T-cell (primary cell): ENCODE measurements at regions not wholly inside any gene's neighbourhood (a gene's known extent, or its start where the extent isn't known, plus 50 kb on each side); places are given as distances from the start of the nearest gene placed in this dataset.

Experiments
- ATAC-seq, 4 experiments: fragments of 200-7000 bp in 3 of 4; fragments of 150-1000 bp in 1 of 4; cut with Tn5 transposase; replicated peaks in 1 of 4; 1 replicate in 3 of 4; 2 replicates in 1 of 4; pipeline ENCODE4 v1.10.0; 2021; ENCODE audit warnings: moderate library complexity in 3 of 4, mild to moderate bottlenecking in 2 of 4, moderate number of reproducible peaks in 1 of 4
- CTCF ChIA-PET, 2 donors: fragments of 300-600 bp; sonication (Branson Sonifier 250); formaldehyde crosslinking; loops; one replicate each; lab custom pipeline; 2022; ENCODE audit warnings: antibody characterized with exemption in 2 of 2; lab: Charles Lee
- POLR2A ChIA-PET, 2 donors: fragments of 300-600 bp; sonication (Branson Sonifier 250); formaldehyde crosslinking; loops; one replicate each; lab custom pipeline; 2022; ENCODE audit warnings: antibody characterized with exemption in 2 of 2; lab: Charles Lee
- DNase-seq, 35 experiments: peaks; one replicate each; pipeline versions ENCODE4 v3.0.0 to v3.0.0-alpha.2; 2013 to 2023
- H3K27ac ChIP-seq: one replicate; pipeline ENCODE4 v1.5.1; 2013; ENCODE audit warnings: low read length
- H3K27me3 ChIP-seq, 2 experiments: replicated peaks in 1 of 2; 1 replicate in 1 of 2; 2 replicates in 1 of 2; pipeline versions ENCODE4 v1.6.1 to v1.7.0; 2013; ENCODE audit warnings: low read length in 1 of 2, mixed read lengths in 1 of 2; ENCODE audit not compliant: control insufficient read depth in 2 of 2, insufficient read depth in 2 of 2; ENCODE audit errors: extremely low read depth in 1 of 2
- H3K36me3 ChIP-seq, 2 donors: 1 replicate in 1 of 2; 2 replicates in 1 of 2; pipeline versions ENCODE4 v1.6.1 to v1.7.0; 2013; ENCODE audit warnings: low read length in 1 of 2; ENCODE audit not compliant: control insufficient read depth in 2 of 2, insufficient read depth in 1 of 2; ENCODE audit errors: extremely low read depth in 1 of 2
- H3K4me1 ChIP-seq, 2 experiments: 1 replicate in 1 of 2; 2 replicates in 1 of 2; pipeline versions ENCODE4 v1.6.1 to v1.7.0; 2013; ENCODE audit warnings: low read length in 2 of 2, mixed read lengths in 1 of 2; ENCODE audit not compliant: insufficient read depth in 2 of 2, control insufficient read depth in 1 of 2; ENCODE audit errors: extremely low read depth in 1 of 2
- H3K4me3 ChIP-seq, 2 donors: 1 replicate in 1 of 2; 2 replicates in 1 of 2; pipeline versions ENCODE4 v1.5.1 to v1.7.0; 2013; ENCODE audit warnings: mild to moderate bottlenecking in 2 of 2, low read length in 1 of 2, moderate library complexity in 1 of 2; ENCODE audit not compliant: control insufficient read depth in 1 of 2; ENCODE audit errors: extremely low read depth in 1 of 2
- H3K9me3 ChIP-seq: 2 replicates; pipeline ENCODE4 v1.7.0; 2013
- H3K27ac Mint-ChIP-seq, 2 donors: one replicate each; pipeline ENCODE4 v1.8.0; 2020 to 2021; ENCODE audit warnings: mild to moderate bottlenecking in 2 of 2, mixed read lengths in 2 of 2
- H3K27me3 Mint-ChIP-seq, 2 donors: one replicate each; pipeline ENCODE4 v1.8.0; 2021 to 2022; ENCODE audit warnings: mixed read lengths in 2 of 2
- H3K36me3 Mint-ChIP-seq: one replicate; pipeline ENCODE4 v1.8.0; 2021; ENCODE audit warnings: mixed read lengths
- H3K4me1 Mint-ChIP-seq, 3 donors: one replicate each; pipeline ENCODE4 v1.8.0; 2020 to 2022; ENCODE audit warnings: mixed read lengths in 3 of 3, mild to moderate bottlenecking in 1 of 3
- H3K4me3 Mint-ChIP-seq, 3 donors: one replicate each; pipeline ENCODE4 v1.8.0; 2020 to 2022; ENCODE audit warnings: mild to moderate bottlenecking in 3 of 3, mixed read lengths in 3 of 3, moderate library complexity in 3 of 3
- H3K9me3 Mint-ChIP-seq, 3 donors: one replicate each; pipeline ENCODE4 v1.8.0; 2020 to 2022; ENCODE audit warnings: mixed read lengths in 3 of 3
- WGBS: methylation state at CpG from one replicate; pipeline ENCODE4 v1.1.5; 2013; ENCODE audit warnings: missing lambda C conversion rate; ENCODE audit not compliant: insufficient coverage; 5-methylcytosine and 5-hydroxymethylcytosine counted together

GRCh38 chr16:86368261-86368660, 142.1 kb upstream of the FOXF1 start:
- CTCF ChIA-PET = no interaction called here
- Mint-ChIP-seq H3K36me3 (no peaks in the 10 kb centered on the region), H3K27me3 (peaks cover 19 to 23% of the 10 kb centered on the region in 2 donors), H3K4me1 (no peaks in the 10 kb centered on the region), H3K27ac (no peak overlapping the region), H3K4me3 (no peak overlapping the region), H3K9me3 (no peaks in the 10 kb centered on the region)
- Histone ChIP-seq H3K36me3 (no peaks in the 10 kb centered on the region), H3K27me3 (peaks cover 0 to 38% of the 10 kb centered on the region in 2 experiments), H3K27ac (no peak overlapping the region), H3K4me3 (no peak overlapping the region), H3K4me1 (no peaks in the 10 kb centered on the region), H3K9me3 (no peaks in the 10 kb centered on the region)
- ATAC-seq = no peak
- 72% methylated on average over 12 of the region's 12 CpGs for WGBS
- POLR2A ChIA-PET = no interaction called here
- no peak for DNase-seq

GRCh38 chr16:86370062-86370461, 140.3 kb upstream of the FOXF1 start:
- H3K9me3 ChIP-seq = no peaks in the 10 kb centered on the region
- H3K4me3 ChIP-seq = no peak overlapping the region
- CTCF ChIA-PET = no interaction called here
- no peaks in the 10 kb centered on the region for H3K4me1 ChIP-seq
- Mint-ChIP-seq H3K27ac (no peak overlapping the region), H3K4me3 (no peak overlapping the region), H3K4me1 (no peaks in the 10 kb centered on the region), H3K36me3 (no peaks in the 10 kb centered on the region), H3K27me3 (peaks cover 19% of the 10 kb centered on the region in 2 donors), H3K9me3 (peaks cover 0 to 8% (median 2%) of the 10 kb centered on the region in 3 donors)
- POLR2A ChIA-PET = no interaction called here
- no peak overlapping the region for H3K27ac ChIP-seq
- WGBS = 73% methylated on average over 5 of the region's 6 CpGs
- H3K36me3 ChIP-seq = no peaks in the 10 kb centered on the region
- ATAC-seq (no peak), DNase-seq (no peak)
- peaks cover 0 to 35% of the 10 kb centered on the region in 2 experiments for H3K27me3 ChIP-seq

- peaks cover 15 to 19% of the 10 kb centered on the region in 2 donors for H3K27me3 Mint-ChIP-seq
- peaks cover 0 to 35% of the 10 kb centered on the region in 2 experiments for H3K27me3 ChIP-seq
- DNase-seq (no peak), ATAC-seq (no peak)
- no peak overlapping the region for H3K4me3 ChIP-seq
- ChIA-PET POLR2A (no interaction called here), CTCF (no interaction called here)
- no peak overlapping the region for H3K4me3 Mint-ChIP-seq
- H3K4me1 ChIP-seq = no peaks in the 10 kb centered on the region
- H3K4me1 Mint-ChIP-seq = no peaks in the 10 kb centered on the region
- peaks cover 0 to 8% (median 2%) of the 10 kb centered on the region in 3 donors for H3K9me3 Mint-ChIP-seq
- WGBS = 86% methylated on average over 17 of the region's 20 CpGs
- no peaks in the 10 kb centered on the region for H3K9me3 ChIP-seq
- no peak overlapping the region for H3K27ac Mint-ChIP-seq
- no peaks in the 10 kb centered on the region for H3K36me3 ChIP-seq
- H3K27ac ChIP-seq = no peak overlapping the region
- no peaks in the 10 kb centered on the region for H3K36me3 Mint-ChIP-seq
Observed at GRCh38 chr16:86371083-86371803, 139.1 kb upstream of the FOXF1 start.

GRCh38 chr16:86372193-86372592, 138.1 kb upstream of the FOXF1 start:
- Histone ChIP-seq H3K4me1 (no peaks in the 10 kb centered on the region), H3K9me3 (no peaks in the 10 kb centered on the region), H3K27me3 (peaks cover 0 to 35% of the 10 kb centered on the region in 2 experiments), H3K4me3 (no peak overlapping the region), H3K36me3 (no peaks in the 10 kb centered on the region), H3K27ac (no peak overlapping the region)
- Mint-ChIP-seq H3K27ac (no peak overlapping the region), H3K36me3 (no peaks in the 10 kb centered on the region), H3K9me3 (peaks cover 2 to 8% (median 5%) of the 10 kb centered on the region in 3 donors), H3K4me1 (no peaks in the 10 kb centered on the region), H3K4me3 (no peak overlapping the region), H3K27me3 (peaks cover 12 to 19% of the 10 kb centered on the region in 2 donors)
- ATAC-seq (no peak), DNase-seq (no peak)
- ChIA-PET POLR2A (no interaction called here), CTCF (no interaction called here)
- WGBS = 64% methylated on average over 4 of the region's 8 CpGs

- CTCF ChIA-PET = no interaction called here
Observed at GRCh38 chr16:86373276-86373901, 136.9 kb upstream of the FOXF1 start.

GRCh38 chr16:86374603-86375130, 135.7 kb upstream of the FOXF1 start:
- Mint-ChIP-seq H3K4me1 (no peaks in the 10 kb centered on the region), H3K36me3 (no peaks in the 10 kb centered on the region), H3K27me3 (peaks cover 12 to 14% of the 10 kb centered on the region in 2 donors), H3K4me3 (no peak overlapping the region), H3K9me3 (peaks cover 2 to 8% (median 5%) of the 10 kb centered on the region in 3 donors), H3K27ac (no peak overlapping the region)
- Histone ChIP-seq H3K27ac (no peak overlapping the region), H3K27me3 (peaks cover 0 to 31% of the 10 kb centered on the region in 2 experiments), H3K4me1 (no peaks in the 10 kb centered on the region), H3K9me3 (no peaks in the 10 kb centered on the region), H3K4me3 (no peak overlapping the region), H3K36me3 (no peaks in the 10 kb centered on the region)
- DNase-seq (no peak), ATAC-seq (no peak)
- POLR2A ChIA-PET = no interaction called here
- 100% methylated on average over 1 of the region's 6 CpGs for WGBS
- CTCF ChIA-PET = no interaction called here

More at GRCh38 chr16:86373276-86373901, 136.9 kb upstream of the FOXF1 start:
- Histone ChIP-seq H3K4me1 (no peaks in the 10 kb centered on the region), H3K27me3 (peaks cover 0 to 32% of the 10 kb centered on the region in 2 experiments), H3K27ac (no peak overlapping the region), H3K36me3 (no peaks in the 10 kb centered on the region), H3K9me3 (no peaks in the 10 kb centered on the region), H3K4me3 (no peak overlapping the region)
- Mint-ChIP-seq H3K4me1 (no peaks in the 10 kb centered on the region), H3K27me3 (peaks cover 12 to 18% of the 10 kb centered on the region in 2 donors), H3K27ac (no peak overlapping the region), H3K36me3 (no peaks in the 10 kb centered on the region), H3K9me3 (peaks cover 2 to 8% (median 5%) of the 10 kb centered on the region in 3 donors), H3K4me3 (no peak overlapping the region)
- POLR2A ChIA-PET = no interaction called here
- no peak for DNase-seq
- 80% methylated on average over 16 of the region's 16 CpGs for WGBS
- no peak for ATAC-seq
